H1 (cell line): ENCODE measurements at regions not wholly inside any gene's neighbourhood (a gene's known extent, or its start where the extent isn't known, plus 50 kb on each side); places are given as distances from the start of the nearest gene placed in this dataset.

Experiments
- CHD7 ChIP-seq: fragments of 300-600 bp; sonication (generic); IDR thresholded peaks from 2 replicates; pipeline ENCODE4 v1.7.1; 2012; ENCODE audit warnings: low read length, moderate library complexity, mild to moderate bottlenecking, inconsistent platforms; ENCODE audit not compliant: insufficient replicate concordance
- SIN3A ChIP-seq, 2 experiments: IDR thresholded peaks in 1 of 2; conservative IDR thresholded peaks in 1 of 2; 2 replicates each; pipeline ENCODE4 v1.6.1; 2011 to 2012; ENCODE audit warnings: low read length in 2 of 2, improper control_type of control experiment in 1 of 2, low read depth in 1 of 2, mild to moderate bottlenecking in 1 of 2
- SRF ChIP-seq: IDR thresholded peaks from 2 replicates; pipeline ENCODE4 v1.6.1; 2011; ENCODE audit warnings: mild to moderate bottlenecking, low read depth, low read length, moderate library complexity

GRCh38 chr4:3386526-3386925 is 55.2 kb upstream of the HGFAC start (continued):
- no peak for TF ChIP-seq CHD7
- no peak for TF ChIP-seq SRF
- no peak for TF ChIP-seq SIN3A (conservative IDR thresholded peaks at IDR 0.05 in 1 of 2, IDR thresholded peaks at IDR 0.05 in 1 of 2; ENCODE audit: low read depth in 1 of 2, low read length in 2 of 2)
